HEK293 (cell line): ENCODE measurements at regions not wholly inside any gene's neighbourhood (a gene's known extent, or its start where the extent isn't known, plus 50 kb on each side); places are given as distances from the start of the nearest gene placed in this dataset.

Experiments used
- BCL11A ChIP-seq: fragments of 450-650 bp; formaldehyde crosslinking; IDR thresholded peaks from 2 replicates; pipeline ENCODE4 v1.5.1; 2016; ENCODE audit warnings: low read depth, missing biosample characterization, missing genetic modification characterization
- BCL11B ChIP-seq: fragments of 450-650 bp; formaldehyde crosslinking; IDR thresholded peaks from 2 replicates; pipeline ENCODE4 v1.5.1; 2016; ENCODE audit warnings: low read depth, missing biosample characterization, missing genetic modification characterization
- EGR2 ChIP-seq: fragments of 450-650 bp; formaldehyde crosslinking; IDR thresholded peaks from 2 replicates; pipeline ENCODE4 v1.5.1; 2016; ENCODE audit warnings: low read depth, missing biosample characterization, missing genetic modification characterization
- GFI1B ChIP-seq: fragments of 450-650 bp; formaldehyde crosslinking; IDR thresholded peaks from 2 replicates; pipeline ENCODE4 v1.5.1; 2016; ENCODE audit warnings: missing biosample characterization, missing genetic modification characterization
- GLIS1 ChIP-seq: fragments of 450-650 bp; formaldehyde crosslinking; IDR thresholded peaks from 2 replicates; pipeline ENCODE4 v1.5.1; 2016; ENCODE audit warnings: missing biosample characterization, missing genetic modification characterization
- HOXA7 ChIP-seq: sonication (generic); formaldehyde crosslinking; IDR thresholded peaks from 2 replicates; pipeline ENCODE4 v1.8.1; 2022; ENCODE audit warnings: missing genetic modification reagents, borderline replicate concordance
- KLF1 ChIP-seq: fragments of 450-650 bp; formaldehyde crosslinking; IDR thresholded peaks from 2 replicates; pipeline ENCODE4 v1.5.1; 2016; ENCODE audit warnings: missing biosample characterization, missing genetic modification characterization
- KLF9 ChIP-seq: fragments of 450-650 bp; formaldehyde crosslinking; IDR thresholded peaks from 2 replicates; pipeline ENCODE4 v1.5.1; 2016; ENCODE audit warnings: missing biosample characterization, missing genetic modification characterization, low read depth
- REPIN1 ChIP-seq: fragments of 450-650 bp; formaldehyde crosslinking; IDR thresholded peaks from 2 replicates; pipeline ENCODE4 v1.5.1; 2017; ENCODE audit warnings: missing biosample characterization, missing genetic modification characterization, low read depth
- SCRT2 ChIP-seq: fragments of 450-650 bp; formaldehyde crosslinking; IDR thresholded peaks from 2 replicates; pipeline ENCODE4 v1.5.1; 2016; ENCODE audit warnings: missing biosample characterization, missing genetic modification characterization
- SP3 ChIP-seq: fragments of 450-650 bp; formaldehyde crosslinking; IDR thresholded peaks from 2 replicates; pipeline ENCODE4 v1.5.1; 2016; ENCODE audit warnings: missing biosample characterization, missing genetic modification characterization
- ZBTB48 ChIP-seq: fragments of 450-650 bp; formaldehyde crosslinking; IDR thresholded peaks from 2 replicates; pipeline ENCODE4 v1.5.1; 2016; ENCODE audit warnings: missing biosample characterization, missing genetic modification characterization
- ZFP37 ChIP-seq: fragments of 450-650 bp; formaldehyde crosslinking; IDR thresholded peaks from 2 replicates; pipeline ENCODE4 v1.5.1; 2016; ENCODE audit warnings: missing biosample characterization, missing genetic modification characterization
- ZFP69B ChIP-seq: fragments of 450-650 bp; formaldehyde crosslinking; IDR thresholded peaks from 2 replicates; pipeline ENCODE4 v1.5.1; 2016; ENCODE audit warnings: missing biosample characterization, missing genetic modification characterization
- ZNF10 ChIP-seq: fragments of 450-650 bp; formaldehyde crosslinking; IDR thresholded peaks from 2 replicates; pipeline ENCODE4 v1.5.1; 2017; ENCODE audit warnings: missing biosample characterization, missing genetic modification characterization
- ZNF121 ChIP-seq: fragments of 450-650 bp; formaldehyde crosslinking; IDR thresholded peaks from 2 replicates; pipeline ENCODE4 v1.5.1; 2016; ENCODE audit warnings: missing biosample characterization, missing genetic modification characterization
- ZNF155 ChIP-seq: fragments of 450-650 bp; formaldehyde crosslinking; IDR thresholded peaks from 2 replicates; pipeline ENCODE4 v1.5.1; 2016; ENCODE audit warnings: missing biosample characterization, missing genetic modification characterization
- ZNF2 ChIP-seq: fragments of 450-650 bp; formaldehyde crosslinking; IDR thresholded peaks from 2 replicates; pipeline ENCODE4 v1.5.1; 2016; ENCODE audit warnings: missing biosample characterization, missing genetic modification characterization
- ZNF239 ChIP-seq: fragments of 450-650 bp; formaldehyde crosslinking; IDR thresholded peaks from 2 replicates; pipeline ENCODE4 v1.5.1; 2016; ENCODE audit warnings: missing biosample characterization, missing genetic modification characterization
- ZNF302 ChIP-seq: fragments of 450-650 bp; formaldehyde crosslinking; IDR thresholded peaks from 2 replicates; pipeline ENCODE4 v1.5.1; 2016; ENCODE audit warnings: missing biosample characterization, missing genetic modification characterization, low read depth
- ZNF311 ChIP-seq: fragments of 450-650 bp; formaldehyde crosslinking; IDR thresholded peaks from 2 replicates; pipeline ENCODE4 v1.5.1; 2017; ENCODE audit warnings: missing biosample characterization, missing genetic modification characterization, borderline replicate concordance
- ZNF404 ChIP-seq: fragments of 450-650 bp; formaldehyde crosslinking; IDR thresholded peaks from 2 replicates; pipeline ENCODE4 v1.5.1; 2017; ENCODE audit warnings: missing biosample characterization, missing genetic modification characterization
- ZNF610 ChIP-seq: fragments of 450-650 bp; formaldehyde crosslinking; IDR thresholded peaks from 2 replicates; pipeline ENCODE4 v1.5.1; 2016; ENCODE audit warnings: missing biosample characterization, missing genetic modification characterization, borderline replicate concordance
- ZNF624 ChIP-seq: fragments of 450-650 bp; formaldehyde crosslinking; IDR thresholded peaks from 2 replicates; pipeline ENCODE4 v1.5.1; 2017; ENCODE audit warnings: missing biosample characterization, missing genetic modification characterization
- ZNF76 ChIP-seq: fragments of 450-650 bp; formaldehyde crosslinking; IDR thresholded peaks from 2 replicates; pipeline ENCODE4; 2016; ENCODE audit warnings: low read depth, missing biosample characterization, missing genetic modification characterization, borderline replicate concordance
- ZSCAN30 ChIP-seq: fragments of 450-650 bp; IDR thresholded peaks from 2 replicates; pipeline ENCODE4 v1.5.1; 2018; ENCODE audit warnings: missing biosample characterization, mild to moderate bottlenecking, missing genetic modification characterization, moderate library complexity
- ZXDB ChIP-seq: fragments of 450-650 bp; formaldehyde crosslinking; IDR thresholded peaks from 2 replicates; pipeline ENCODE4 v1.5.1; 2016; ENCODE audit warnings: missing biosample characterization, missing genetic modification characterization
- TF ChIP-seq, protein P1 (sequence below): IDR thresholded peaks from 2 replicates; pipeline ENCODE4 v1.6.1; 2011; ENCODE audit warnings: mild to moderate bottlenecking, low read depth, low read length, borderline replicate concordance
- TF ChIP-seq, protein P2 (sequence below): fragments of 450-650 bp; formaldehyde crosslinking; IDR thresholded peaks from 2 replicates; pipeline ENCODE4 v1.5.1; 2017; ENCODE audit warnings: missing biosample characterization, missing genetic modification characterization
- TF ChIP-seq, protein P3 (sequence below): fragments of 450-650 bp; formaldehyde crosslinking; IDR thresholded peaks from 2 replicates; pipeline ENCODE4; 2016; ENCODE audit warnings: missing biosample characterization, missing genetic modification characterization
- TF ChIP-seq, protein P4 (sequence below): fragments of 450-650 bp; IDR thresholded peaks from 2 replicates; pipeline ENCODE4 v1.5.1; 2018; ENCODE audit warnings: missing biosample characterization, missing genetic modification characterization
- TF ChIP-seq, protein P5 (sequence below): fragments of 450-650 bp; formaldehyde crosslinking; IDR thresholded peaks from 2 replicates; pipeline ENCODE4 v1.5.1; 2016; ENCODE audit warnings: missing biosample characterization, missing genetic modification characterization

DNA sequence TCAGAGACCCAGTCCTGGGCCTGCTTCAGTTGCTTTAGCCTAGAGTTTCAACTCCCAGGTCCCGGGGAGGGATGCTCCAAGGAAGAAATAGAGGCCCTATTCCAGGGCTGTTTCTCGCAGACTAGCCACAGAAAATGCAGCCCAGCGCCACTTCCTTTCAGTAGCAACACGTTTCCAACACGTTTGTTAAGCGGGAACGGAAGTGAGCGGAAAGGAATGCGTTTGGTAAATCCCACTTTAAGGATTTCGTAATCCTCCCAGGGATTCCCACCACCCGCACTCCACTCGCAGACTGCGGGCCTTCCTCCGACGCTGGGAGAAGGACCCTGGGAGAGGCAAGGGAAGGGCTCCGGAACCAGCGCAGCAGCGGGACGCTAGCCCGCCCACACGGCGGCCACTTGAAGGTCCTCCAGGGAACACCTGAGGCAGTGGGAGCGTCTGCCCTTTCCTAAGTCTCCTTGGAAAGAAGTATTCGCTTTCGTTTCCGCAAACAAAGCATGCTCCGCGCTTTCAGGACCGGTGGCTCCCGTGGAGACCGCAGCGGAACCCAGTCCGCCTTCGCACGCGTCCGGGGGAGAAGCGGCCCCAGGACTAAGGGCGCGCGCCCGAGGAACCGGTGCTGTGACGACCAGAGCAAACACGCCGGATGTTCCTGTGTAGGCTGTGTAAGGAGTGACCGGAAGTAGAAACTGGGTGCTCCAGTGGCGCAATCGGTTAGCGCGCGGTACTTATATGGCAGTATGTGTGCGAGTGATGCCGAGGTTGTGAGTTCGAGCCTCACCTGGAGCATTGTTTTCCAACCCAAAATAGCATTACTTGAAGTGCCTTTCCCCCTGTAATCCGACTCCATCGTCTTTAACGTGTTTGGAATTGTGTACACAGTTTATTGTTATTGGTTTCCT, 227.6 kb upstream of the PRSS16 start (continued):
- TF ChIP-seq, protein P1, sequence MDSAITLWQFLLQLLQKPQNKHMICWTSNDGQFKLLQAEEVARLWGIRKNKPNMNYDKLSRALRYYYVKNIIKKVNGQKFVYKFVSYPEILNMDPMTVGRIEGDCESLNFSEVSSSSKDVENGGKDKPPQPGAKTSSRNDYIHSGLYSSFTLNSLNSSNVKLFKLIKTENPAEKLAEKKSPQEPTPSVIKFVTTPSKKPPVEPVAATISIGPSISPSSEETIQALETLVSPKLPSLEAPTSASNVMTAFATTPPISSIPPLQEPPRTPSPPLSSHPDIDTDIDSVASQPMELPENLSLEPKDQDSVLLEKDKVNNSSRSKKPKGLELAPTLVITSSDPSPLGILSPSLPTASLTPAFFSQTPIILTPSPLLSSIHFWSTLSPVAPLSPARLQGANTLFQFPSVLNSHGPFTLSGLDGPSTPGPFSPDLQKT, result peak; percentile 39; the same call in 1 of the 2 replicates
- TF ChIP-seq REPIN1 (tag by site-specific recombination) (peak; percentile 44; the same call in 1 of the 2 replicates), ZFP37 (tag by site-specific recombination) (peak; percentile 95), ZBTB48 (tag by site-specific recombination) (peak; percentile 96), ZNF76 (tag by site-specific recombination) (peak; percentile 62), ZNF239 (tag by site-specific recombination) (no peak), ZXDB (tag by site-specific recombination) (peak; percentile 71), SCRT2 (peak; percentile 96), ZNF121 (tag by site-specific recombination) (0 out of 2 replicates have a peak, but pooled peaks have one; percentile 8), ZFP69B (peak; percentile 61), ZNF404 (tag by site-specific recombination) (no peak), KLF9 (peak; percentile 31; the same call in 1 of the 2 replicates), ZSCAN30 (tag by site-specific recombination) (peak; percentile 82), KLF1 (tag by site-specific recombination) (0 out of 2 replicates have a peak, but pooled peaks have one; percentile 11), ZNF155 (tag by site-specific recombination) (no peak), HOXA7 (CRISPR knock-in tag) (no peak), ZNF302 (no peak), ZNF624 (tag by site-specific recombination) (no peak), ZNF2 (peak; percentile 67; the same call in 1 of the 2 replicates), ZNF610 (peak; percentile 47; the same call in 1 of the 2 replicates), EGR2 (tag by site-specific recombination) (peak; percentile 74), GFI1B (tag by site-specific recombination) (no peak), ZNF10 (tag by site-specific recombination) (0 out of 2 replicates have a peak, but pooled peaks have one; percentile 35), BCL11B (peak; percentile 97), SP3 (tag by site-specific recombination) (peak; percentile 51), BCL11A (peak; percentile 98), GLIS1 (peak; percentile 48), ZNF311 (tag by site-specific recombination) (no peak)
- TF ChIP-seq, protein P2, sequence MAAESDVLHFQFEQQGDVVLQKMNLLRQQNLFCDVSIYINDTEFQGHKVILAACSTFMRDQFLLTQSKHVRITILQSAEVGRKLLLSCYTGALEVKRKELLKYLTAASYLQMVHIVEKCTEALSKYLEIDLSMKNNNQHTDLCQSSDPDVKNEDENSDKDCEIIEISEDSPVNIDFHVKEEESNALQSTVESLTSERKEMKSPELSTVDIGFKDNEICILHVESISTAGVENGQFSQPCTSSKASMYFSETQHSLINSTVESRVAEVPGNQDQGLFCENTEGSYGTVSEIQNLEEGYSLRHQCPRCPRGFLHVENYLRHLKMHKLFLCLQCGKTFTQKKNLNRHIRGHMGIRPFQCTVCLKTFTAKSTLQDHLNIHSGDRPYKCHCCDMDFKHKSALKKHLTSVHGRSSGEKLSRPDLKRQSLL (tag by site-specific recombination), result peak; percentile 5; the same call in 1 of the 2 replicates
- TF ChIP-seq, protein P3, sequence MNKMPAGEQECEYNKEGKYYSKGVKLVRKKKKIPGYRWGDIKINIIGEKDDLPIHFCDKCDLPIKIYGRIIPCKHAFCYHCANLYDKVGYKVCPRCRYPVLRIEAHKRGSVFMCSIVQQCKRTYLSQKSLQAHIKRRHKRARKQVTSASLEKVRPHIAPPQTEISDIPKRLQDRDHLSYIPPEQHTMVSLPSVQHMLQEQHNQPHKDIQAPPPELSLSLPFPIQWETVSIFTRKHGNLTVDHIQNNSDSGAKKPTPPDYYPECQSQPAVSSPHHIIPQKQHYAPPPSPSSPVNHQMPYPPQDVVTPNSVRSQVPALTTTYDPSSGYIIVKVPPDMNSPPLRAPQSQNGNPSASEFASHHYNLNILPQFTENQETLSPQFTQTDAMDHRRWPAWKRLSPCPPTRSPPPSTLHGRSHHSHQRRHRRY (tag by site-specific recombination), result no peak
- TF ChIP-seq, protein P4, sequence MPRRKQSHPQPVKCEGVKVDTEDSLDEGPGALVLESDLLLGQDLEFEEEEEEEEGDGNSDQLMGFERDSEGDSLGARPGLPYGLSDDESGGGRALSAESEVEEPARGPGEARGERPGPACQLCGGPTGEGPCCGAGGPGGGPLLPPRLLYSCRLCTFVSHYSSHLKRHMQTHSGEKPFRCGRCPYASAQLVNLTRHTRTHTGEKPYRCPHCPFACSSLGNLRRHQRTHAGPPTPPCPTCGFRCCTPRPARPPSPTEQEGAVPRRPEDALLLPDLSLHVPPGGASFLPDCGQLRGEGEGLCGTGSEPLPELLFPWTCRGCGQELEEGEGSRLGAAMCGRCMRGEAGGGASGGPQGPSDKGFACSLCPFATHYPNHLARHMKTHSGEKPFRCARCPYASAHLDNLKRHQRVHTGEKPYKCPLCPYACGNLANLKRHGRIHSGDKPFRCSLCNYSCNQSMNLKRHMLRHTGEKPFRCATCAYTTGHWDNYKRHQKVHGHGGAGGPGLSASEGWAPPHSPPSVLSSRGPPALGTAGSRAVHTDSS (tag by site-specific recombination), result peak; percentile 14; the same call in 1 of the 2 replicates
- TF ChIP-seq, protein P5, sequence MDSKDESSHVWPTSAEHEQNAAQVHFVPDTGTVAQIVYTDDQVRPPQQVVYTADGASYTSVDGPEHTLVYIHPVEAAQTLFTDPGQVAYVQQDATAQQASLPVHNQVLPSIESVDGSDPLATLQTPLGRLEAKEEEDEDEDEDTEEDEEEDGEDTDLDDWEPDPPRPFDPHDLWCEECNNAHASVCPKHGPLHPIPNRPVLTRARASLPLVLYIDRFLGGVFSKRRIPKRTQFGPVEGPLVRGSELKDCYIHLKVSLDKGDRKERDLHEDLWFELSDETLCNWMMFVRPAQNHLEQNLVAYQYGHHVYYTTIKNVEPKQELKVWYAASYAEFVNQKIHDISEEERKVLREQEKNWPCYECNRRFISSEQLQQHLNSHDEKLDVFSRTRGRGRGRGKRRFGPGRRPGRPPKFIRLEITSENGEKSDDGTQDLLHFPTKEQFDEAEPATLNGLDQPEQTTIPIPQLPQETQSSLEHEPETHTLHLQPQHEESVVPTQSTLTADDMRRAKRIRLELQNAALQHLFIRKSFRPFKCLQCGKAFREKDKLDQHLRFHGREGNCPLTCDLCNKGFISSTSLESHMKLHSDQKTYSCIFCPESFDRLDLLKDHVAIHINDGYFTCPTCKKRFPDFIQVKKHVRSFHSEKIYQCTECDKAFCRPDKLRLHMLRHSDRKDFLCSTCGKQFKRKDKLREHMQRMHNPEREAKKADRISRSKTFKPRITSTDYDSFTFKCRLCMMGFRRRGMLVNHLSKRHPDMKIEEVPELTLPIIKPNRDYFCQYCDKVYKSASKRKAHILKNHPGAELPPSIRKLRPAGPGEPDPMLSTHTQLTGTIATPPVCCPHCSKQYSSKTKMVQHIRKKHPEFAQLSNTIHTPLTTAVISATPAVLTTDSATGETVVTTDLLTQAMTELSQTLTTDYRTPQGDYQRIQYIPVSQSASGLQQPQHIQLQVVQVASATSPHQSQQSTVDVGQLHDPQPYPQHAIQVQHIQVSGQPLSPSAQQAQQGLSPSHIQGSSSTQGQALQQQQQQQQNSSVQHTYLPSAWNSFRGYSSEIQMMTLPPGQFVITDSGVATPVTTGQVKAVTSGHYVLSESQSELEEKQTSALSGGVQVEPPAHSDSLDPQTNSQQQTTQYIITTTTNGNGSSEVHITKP (tag by site-specific recombination), result peak; percentile 80
